Endothelial cell of umbilical vein (primary cell): ENCODE measurements at regions not wholly inside any gene's neighbourhood (a gene's known extent, or its start where the extent isn't known, plus 50 kb on each side); places are given as distances from the start of the nearest gene placed in this dataset.

Experiments used
- BruUV-seq: library from RNA; stranded (reverse); fragments of 400-500 nt; replicated peaks from 2 replicates; lab custom pipeline; 2021; lab: Mats Ljungman, UMichigan
- CTCF ChIA-PET: fragments of 300-600, 350-600 bp; sonication (Branson Sonifier 250); formaldehyde crosslinking; loops from one replicate; lab custom pipeline; 2021; ENCODE audit warnings: antibody characterized with exemption, inconsistent platforms; lab: Charles Lee
- POLR2A ChIA-PET: fragments of 300-600, 350-600 bp; sonication (Branson Sonifier 250); formaldehyde crosslinking; loops from one replicate; lab custom pipeline; 2021; ENCODE audit warnings: antibody characterized with exemption, inconsistent platforms; lab: Charles Lee
- DNase-seq: peaks from one replicate; pipeline ENCODE4 v3.0.0-alpha.2; 2011; ENCODE audit warnings: low read depth, low spot score
- FAIRE-seq: peaks from 2 replicates; lab custom pipeline; 2011; peaks lifted over from hg19 to GRCh38; lab: Jason Lieb, UNC
- H2AFZ ChIP-seq: 2 replicates; pipeline ENCODE4 v1.6.0; 2012; ENCODE audit warnings: low read depth, low read length, control low read depth, inconsistent platforms
- H3K27ac ChIP-seq: 2 replicates; pipeline ENCODE4 v1.5.1; 2011; ENCODE audit warnings: low read depth, mild to moderate bottlenecking, control low read depth, low read length, moderate library complexity; ENCODE audit not compliant: insufficient read depth
- H3K27me3 ChIP-seq, 2 experiments: 2 replicates each; pipeline versions ENCODE4 v1.6.0 to v1.6.1; 2011; ENCODE audit warnings: low read length in 2 of 2, mixed read lengths in 1 of 2; ENCODE audit not compliant: control insufficient read depth in 2 of 2, insufficient read depth in 2 of 2
- H3K36me3 ChIP-seq, 2 experiments: 2 replicates in 1 of 2; 3 replicates in 1 of 2; pipeline ENCODE4 v1.5.1; 2011; ENCODE audit warnings: low read length in 2 of 2, mild to moderate bottlenecking in 1 of 2, moderate library complexity in 1 of 2; ENCODE audit not compliant: control insufficient read depth in 2 of 2, insufficient read depth in 2 of 2; ENCODE audit errors: extremely low read depth in 1 of 2
- H3K4me1 ChIP-seq: 3 replicates; pipeline ENCODE4 v1.5.1; 2011; ENCODE audit warnings: mild to moderate bottlenecking, low read length; ENCODE audit not compliant: control insufficient read depth, insufficient read depth; ENCODE audit errors: extremely low read depth
- H3K4me2 ChIP-seq: 2 replicates; pipeline ENCODE4 v1.6.1; 2011; ENCODE audit warnings: low read length, control low read depth, mixed read lengths; ENCODE audit not compliant: insufficient read depth
- H3K4me3 ChIP-seq, 3 experiments: fragments of 200-600 bp in 1 of 3; sonication (generic), shearing (Covaris generic) in 1 of 3; replicated peaks in 1 of 3; 2 replicates each; pipeline ENCODE4 v1.5.1; 2011 to 2016; ENCODE audit warnings: control low read depth in 3 of 3, low read length in 3 of 3, mild to moderate bottlenecking in 2 of 3, inconsistent platforms in 1 of 3, low read depth in 1 of 3, moderate library complexity in 1 of 3; ENCODE audit not compliant: insufficient read depth in 1 of 3
- H3K79me2 ChIP-seq: 2 replicates; pipeline ENCODE4 v1.6.0; 2012; ENCODE audit warnings: low read length, inconsistent platforms; ENCODE audit not compliant: control insufficient read depth, insufficient read depth
- H3K9ac ChIP-seq: replicated peaks from 2 replicates; pipeline ENCODE3; 2011; ENCODE audit warnings: low read length, control low read depth; ENCODE audit not compliant: insufficient read depth; ENCODE audit errors: extremely low read depth
- H3K9me1 ChIP-seq: replicated peaks from 3 replicates; pipeline ENCODE4 v1.6.0; 2011; ENCODE audit warnings: mild to moderate bottlenecking, low read length; ENCODE audit not compliant: control insufficient read depth, insufficient read depth; ENCODE audit errors: extremely low read depth
- H3K9me3 ChIP-seq: replicated peaks from 2 replicates; pipeline ENCODE4 v1.5.1; 2012; ENCODE audit warnings: low read length, inconsistent platforms; ENCODE audit not compliant: control insufficient read depth, insufficient read depth
- H4K20me1 ChIP-seq: replicated peaks from 2 replicates; pipeline ENCODE3; 2011; ENCODE audit warnings: mild to moderate bottlenecking, low read length; ENCODE audit not compliant: control insufficient read depth, insufficient read depth; ENCODE audit errors: extremely low read depth
- EZH2 ChIP-seq: IDR thresholded peaks from 2 replicates; pipeline ENCODE4 v1.6.1; 2012; ENCODE audit warnings: borderline replicate concordance, low read depth, mild to moderate bottlenecking, moderate library complexity, low read length, inconsistent platforms; ENCODE audit not compliant: severe bottlenecking
- FOS ChIP-seq: IDR thresholded peaks from 2 replicates; pipeline ENCODE4 v1.6.1; 2011; ENCODE audit warnings: mild to moderate bottlenecking, low read length, moderate library complexity, borderline replicate concordance; ENCODE audit not compliant: insufficient read depth
- GATA2 ChIP-seq: IDR thresholded peaks from 2 replicates; pipeline ENCODE4 v1.7.0; 2011; ENCODE audit warnings: low read depth, mild to moderate bottlenecking, moderate library complexity, mixed read lengths, low read length; ENCODE audit not compliant: insufficient read length, insufficient read depth
- JUN ChIP-seq: IDR thresholded peaks from 2 replicates; pipeline ENCODE4 v1.6.1; 2011; ENCODE audit warnings: borderline replicate concordance, low read depth; ENCODE audit not compliant: insufficient read length, insufficient read depth
- MYC ChIP-seq: IDR thresholded peaks from one replicate; pipeline ENCODE4 v1.6.1; 2011; ENCODE audit warnings: mild to moderate bottlenecking, low read depth, low read length
- POLR2A ChIP-seq: IDR thresholded peaks from 2 replicates; pipeline ENCODE4 v1.6.1; 2012; ENCODE audit warnings: low read depth, mild to moderate bottlenecking, control low read depth, low read length
- POLR2AphosphoS5 ChIP-seq: IDR thresholded peaks from 2 replicates; pipeline ENCODE4 v1.6.1; 2012; ENCODE audit warnings: low read depth, mild to moderate bottlenecking, control low read depth, low read length, moderate library complexity; ENCODE audit not compliant: insufficient read depth
- dilution Hi-C: fragments of 300-500 bp; cut with MboI; formaldehyde crosslinking; loops from one replicate; pipeline ENCODE4 v1.15.0; 2019; ENCODE audit warnings: low sequenced_read_pairs; ENCODE audit not compliant: extremely low pct_ligation_motif_present
- intact Hi-C: fragments of 100-400 bp; cut with micrococcal nuclease; formaldehyde crosslinking; loops from one replicate; pipeline ENCODE4 v1.10.0; 2022
- TF ChIP-seq, protein P1 (sequence below), 2 donors: IDR thresholded peaks; 1 replicate in 1 of 2; 2 replicates in 1 of 2; pipeline ENCODE4 v1.5.1; 2011; ENCODE audit warnings: low read length in 2 of 2, mild to moderate bottlenecking in 2 of 2, moderate library complexity in 2 of 2, control low read depth in 1 of 2, inconsistent platforms in 1 of 2, low read depth in 1 of 2; ENCODE audit not compliant: insufficient read depth in 1 of 2; ENCODE audit errors: extremely low read depth in 1 of 2
- TF ChIP-seq, protein P2 (sequence below): IDR thresholded peaks from 2 replicates; pipeline ENCODE4 v1.6.1; 2011; ENCODE audit not compliant: insufficient read depth, insufficient read length

DNA sequence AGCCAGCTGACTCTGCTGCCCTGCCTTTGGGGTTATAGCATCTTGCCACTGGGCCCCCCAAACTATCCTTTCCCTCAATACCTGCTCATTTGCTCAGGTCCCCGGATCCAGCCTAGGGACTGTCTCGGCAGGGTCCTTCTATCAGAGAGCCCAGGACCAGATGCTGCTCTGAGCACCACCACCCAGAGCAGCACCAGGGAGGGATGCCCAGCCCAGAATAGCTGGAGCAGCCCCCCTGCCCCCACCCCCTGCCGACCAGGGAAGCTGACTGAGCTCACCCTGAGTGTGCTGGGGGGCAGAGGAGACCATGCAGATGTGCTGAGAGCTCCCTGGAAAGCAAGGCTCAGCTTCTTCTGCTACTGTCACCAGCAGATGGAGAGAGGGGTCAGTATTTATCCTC lies 103.6 kb upstream of the IGSF1 start:
- DNase-seq (no peak), FAIRE-seq (no peak)
- Histone ChIP-seq H3K79me2 (no peaks in the 10 kb centered on the region), H3K27ac (no peak overlapping the region), H4K20me1 (no peaks in the 10 kb centered on the region), H3K36me3 (no peaks in the 10 kb centered on the region), H3K4me2 (no peak overlapping the region), H3K9me3 (no peaks in the 10 kb centered on the region), H3K9me1 (no peaks in the 10 kb centered on the region), H3K4me3 (no peak overlapping the region), H2AFZ (no peak overlapping the region), H3K9ac (no peak overlapping the region), H3K4me1 (no peaks in the 10 kb centered on the region), H3K27me3 (no peaks in the 10 kb centered on the region)
- intact Hi-C loops (no loop called here), dilution Hi-C loops (no loop called here)
- ChIA-PET POLR2A (no interaction called here), CTCF (no interaction called here)
- TF ChIP-seq POLR2AphosphoS5 (no peak), MYC (no peak), EZH2 (no peak), GATA2 (no peak), POLR2A (no peak), JUN (no peak), FOS (no peak)
- TF ChIP-seq, protein P1, sequence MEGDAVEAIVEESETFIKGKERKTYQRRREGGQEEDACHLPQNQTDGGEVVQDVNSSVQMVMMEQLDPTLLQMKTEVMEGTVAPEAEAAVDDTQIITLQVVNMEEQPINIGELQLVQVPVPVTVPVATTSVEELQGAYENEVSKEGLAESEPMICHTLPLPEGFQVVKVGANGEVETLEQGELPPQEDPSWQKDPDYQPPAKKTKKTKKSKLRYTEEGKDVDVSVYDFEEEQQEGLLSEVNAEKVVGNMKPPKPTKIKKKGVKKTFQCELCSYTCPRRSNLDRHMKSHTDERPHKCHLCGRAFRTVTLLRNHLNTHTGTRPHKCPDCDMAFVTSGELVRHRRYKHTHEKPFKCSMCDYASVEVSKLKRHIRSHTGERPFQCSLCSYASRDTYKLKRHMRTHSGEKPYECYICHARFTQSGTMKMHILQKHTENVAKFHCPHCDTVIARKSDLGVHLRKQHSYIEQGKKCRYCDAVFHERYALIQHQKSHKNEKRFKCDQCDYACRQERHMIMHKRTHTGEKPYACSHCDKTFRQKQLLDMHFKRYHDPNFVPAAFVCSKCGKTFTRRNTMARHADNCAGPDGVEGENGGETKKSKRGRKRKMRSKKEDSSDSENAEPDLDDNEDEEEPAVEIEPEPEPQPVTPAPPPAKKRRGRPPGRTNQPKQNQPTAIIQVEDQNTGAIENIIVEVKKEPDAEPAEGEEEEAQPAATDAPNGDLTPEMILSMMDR (IDR thresholded peaks at IDR 0.05; ENCODE audit: extremely low read depth in 1 of 2, insufficient read depth in 1 of 2, low read depth in 1 of 2, low read length in 2 of 2), result no peak
- TF ChIP-seq, protein P2, sequence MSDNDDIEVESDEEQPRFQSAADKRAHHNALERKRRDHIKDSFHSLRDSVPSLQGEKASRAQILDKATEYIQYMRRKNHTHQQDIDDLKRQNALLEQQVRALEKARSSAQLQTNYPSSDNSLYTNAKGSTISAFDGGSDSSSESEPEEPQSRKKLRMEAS, result no peak
- no TSS peak for BruUV-seq
